ENCODE measurements at regions not wholly inside any gene's neighbourhood (a gene's known extent, or its start where the extent isn't known, plus 50 kb on each side); places are given as distances from the start of the nearest gene placed in this dataset.

DNA sequence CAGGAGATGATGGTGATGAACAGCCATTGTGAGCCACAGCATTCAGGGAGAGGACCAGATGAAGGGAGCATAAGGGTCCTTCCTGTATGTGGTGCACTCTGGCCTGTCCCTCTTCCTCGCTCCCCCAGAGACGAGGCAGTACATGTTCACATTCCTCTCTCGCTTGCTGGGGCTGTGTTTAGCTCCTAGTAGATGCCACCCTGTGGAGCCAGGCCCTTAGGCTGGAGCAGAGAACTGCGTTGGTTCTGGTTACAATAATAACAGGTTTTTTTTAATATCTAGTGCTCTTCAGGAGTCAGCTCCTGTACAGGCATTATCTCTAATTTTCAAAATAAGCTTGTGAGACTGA lies 171.1 kb upstream of the MYT1L start:
- no peak overlapping the region for H3K27ac Mint-ChIP-seq
- Histone ChIP-seq H4K20me1 (ENCODE audit: low read depth) (no peaks in the 10 kb centered on the region), H2AFZ (replicated peaks) (no peak overlapping the region), H3K9ac (no peak overlapping the region), H3K27ac (no peak overlapping the region), H3K79me2 (ENCODE audit: low read depth) (no peaks in the 10 kb centered on the region), H3K4me3 (no peak overlapping the region), H3F3A (ENCODE audit: low read depth) (no peaks in the 10 kb centered on the region), H3K4me1 (no peaks in the 10 kb centered on the region), H3K27me3 (no peaks in the 10 kb centered on the region), H3K4me2 (no peak overlapping the region), H3K9me3 (ENCODE audit: low read depth) (no peaks in the 10 kb centered on the region), H3K36me3 (no peaks in the 10 kb centered on the region)
- H3K4me3 Mint-ChIP-seq, result no peak overlapping the region
- peaks cover 10% of the 10 kb centered on the region for H3K4me1 Mint-ChIP-seq
- no peaks in the 10 kb centered on the region for H3K36me3 Mint-ChIP-seq
- DNase-seq (ENCODE audit: low spot score), result no peak
- TF ChIP-seq CTCF (IDR thresholded peaks at IDR 0.05) (no peak), EZH2 (IDR thresholded peaks at IDR 0.05) (no peak), EZH2phosphoT487 (IDR thresholded peaks at IDR 0.05) (no peak)
- peaks cover 17% of the 10 kb centered on the region for H3K9me3 Mint-ChIP-seq
- peaks cover 3% of the 10 kb centered on the region for H3K27me3 Mint-ChIP-seq (ENCODE audit: insufficient read depth, low read depth)

GRCh38 chr2:2501454-2502200 lies 170.6 kb upstream of the MYT1L start:
- no peak for DNase-seq (ENCODE audit: low spot score)
- Mint-ChIP-seq H3K27me3 (ENCODE audit: insufficient read depth, low read depth) (peaks cover 3% of the 10 kb centered on the region), H3K36me3 (no peaks in the 10 kb centered on the region), H3K9me3 (peaks cover 13% of the 10 kb centered on the region), H3K4me1 (peaks cover 5% of the 10 kb centered on the region), H3K27ac (no peak overlapping the region), H3K4me3 (peak overlapping the region; percentile 19)
- no peaks in the 10 kb centered on the region for H3K36me3 ChIP-seq
- H2AFZ ChIP-seq (replicated peaks), result no peak overlapping the region
- H3K79me2 ChIP-seq (ENCODE audit: low read depth), result no peaks in the 10 kb centered on the region
- no peaks in the 10 kb centered on the region for H4K20me1 ChIP-seq (ENCODE audit: low read depth)
- H3K27me3 ChIP-seq, result no peaks in the 10 kb centered on the region
- H3K9ac ChIP-seq, result no peak overlapping the region
- no peak overlapping the region for H3K27ac ChIP-seq
- H3F3A ChIP-seq (ENCODE audit: low read depth), result no peaks in the 10 kb centered on the region
- TF ChIP-seq EZH2phosphoT487 (IDR thresholded peaks at IDR 0.05), result no peak
- TF ChIP-seq EZH2 (IDR thresholded peaks at IDR 0.05), result no peak
- no peak for TF ChIP-seq CTCF (IDR thresholded peaks at IDR 0.05)
- H3K4me2 ChIP-seq, result no peak overlapping the region
- H3K9me3 ChIP-seq (ENCODE audit: low read depth), result no peaks in the 10 kb centered on the region
- H3K4me3 ChIP-seq, result no peak overlapping the region
- H3K4me1 ChIP-seq, result no peaks in the 10 kb centered on the region

GRCh38 chr2:2495606-2496005 lies 164.5 kb upstream of the MYT1L start:
- Mint-ChIP-seq H3K4me3 (no peak overlapping the region), H3K27ac (no peak overlapping the region), H3K9me3 (no peaks in the 10 kb centered on the region), H3K27me3 (ENCODE audit: insufficient read depth, low read depth) (no peaks in the 10 kb centered on the region), H3K36me3 (no peaks in the 10 kb centered on the region), H3K4me1 (no peaks in the 10 kb centered on the region)
- H2AFZ ChIP-seq (replicated peaks), result no peak overlapping the region
- H3K9ac ChIP-seq, result no peak overlapping the region
- no peaks in the 10 kb centered on the region for H3K27me3 ChIP-seq
- no peaks in the 10 kb centered on the region for H3K9me3 ChIP-seq (ENCODE audit: low read depth)
- no peaks in the 10 kb centered on the region for H3F3A ChIP-seq (ENCODE audit: low read depth)
- H4K20me1 ChIP-seq (ENCODE audit: low read depth), result no peaks in the 10 kb centered on the region
- DNase-seq (ENCODE audit: low spot score), result no peak
- no peaks in the 10 kb centered on the region for H3K79me2 ChIP-seq (ENCODE audit: low read depth)
- no peak overlapping the region for H3K4me3 ChIP-seq
- H3K4me1 ChIP-seq, result no peaks in the 10 kb centered on the region
- no peak overlapping the region for H3K27ac ChIP-seq
- no peaks in the 10 kb centered on the region for H3K36me3 ChIP-seq
- no peak overlapping the region for H3K4me2 ChIP-seq
- TF ChIP-seq EZH2 (IDR thresholded peaks at IDR 0.05) (no peak), EZH2phosphoT487 (IDR thresholded peaks at IDR 0.05) (no peak), CTCF (IDR thresholded peaks at IDR 0.05) (no peak)
